ENCODE measurements at regions not wholly inside any gene's neighbourhood (a gene's known extent, or its start where the extent isn't known, plus 50 kb on each side); places are given as distances from the start of the nearest gene placed in this dataset.
"Not testable (repeated sequence)": the region's sequence is repeated elsewhere in the genome, so short reads cannot be mapped to it uniquely, and the experiment has no call there.

GRCh38 chr18:27564066-27564465, 379.0 kb upstream of the CHST9 start:
- no peak for DNase-seq

GRCh38 chr18:27558388-27559155, 373.5 kb upstream of the CHST9 start:
- DNase-seq, result no peak

GRCh38 chr18:27556741-27557140, 371.6 kb upstream of the CHST9 start:
- DNase-seq, result no peak

GRCh38 chr18:27549335-27550039, 364.4 kb upstream of the CHST9 start:
- DNase-seq, result no peak

- DNase-seq, result no peak
These were observed 361.9 kb upstream of the CHST9 start for GRCh38 chr18:27546991-27547390.

- DNase-seq, result no peak
These were observed 359.1 kb upstream of the CHST9 start for GRCh38 chr18:27544206-27544605.

- DNase-seq, result no peak
These were observed 356.2 kb upstream of the CHST9 start for GRCh38 chr18:27541293-27541692.

- DNase-seq, result no peak
These were observed 355.0 kb upstream of the CHST9 start for GRCh38 chr18:27540111-27540510.

- DNase-seq, result no peak
These were observed 343.9 kb upstream of the CHST9 start for GRCh38 chr18:27528925-27529521.

- no peak for DNase-seq
These were observed 342.7 kb upstream of the CHST9 start for GRCh38 chr18:27527856-27528255.

GRCh38 chr18:27520401-27520800, 335.3 kb upstream of the CHST9 start:
- no peak for DNase-seq

GRCh38 chr18:27510036-27510633, 325.0 kb upstream of the CHST9 start:
- DNase-seq, result not testable (repeated sequence)

GRCh38 chr18:27501671-27502070, 316.6 kb upstream of the CHST9 start:
- DNase-seq, result no peak

GRCh38 chr18:27500531-27500930, 315.4 kb upstream of the CHST9 start:
- no peak for DNase-seq

- no peak for DNase-seq
These were observed 312.1 kb upstream of the CHST9 start for GRCh38 chr18:27497246-27497645.

GRCh38 chr18:27493182-27493581, 308.1 kb upstream of the CHST9 start:
- DNase-seq, result no peak

- DNase-seq, result no peak
These were observed 306.7 kb upstream of the CHST9 start for GRCh38 chr18:27491772-27492171.

- no peak for DNase-seq
These were observed 298.2 kb upstream of the CHST9 start for GRCh38 chr18:27483276-27483675.

GRCh38 chr18:27478459-27478858, 293.4 kb upstream of the CHST9 start:
- no peak for DNase-seq

GRCh38 chr18:27473318-27473717, 288.2 kb upstream of the CHST9 start:
- no peak for DNase-seq

- no peak for DNase-seq
These were observed 282.0 kb upstream of the CHST9 start for GRCh38 chr18:27467073-27467472.

- DNase-seq, result no peak
These were observed 276.8 kb upstream of the CHST9 start for GRCh38 chr18:27461957-27462356.

- no peak for DNase-seq
These were observed 264.0 kb upstream of the CHST9 start for GRCh38 chr18:27449104-27449503.

- no peak for DNase-seq
These were observed 262.8 kb upstream of the CHST9 start for GRCh38 chr18:27447930-27448329.
